Chondrocyte (in vitro differentiated cells): ENCODE measurements at regions not wholly inside any gene's neighbourhood (a gene's known extent, or its start where the extent isn't known, plus 50 kb on each side); places are given as distances from the start of the nearest gene placed in this dataset.

ENCODE experiments used
- DNase-seq: peaks from one replicate; pipeline ENCODE4 v3.0.0; 2021; ENCODE audit warnings: mixed read lengths, low spot score
- H3K27ac Mint-ChIP-seq: one replicate; pipeline ENCODE4 v1.8.0; 2021; ENCODE audit warnings: mild to moderate bottlenecking, moderate library complexity, mixed read lengths; ENCODE audit not compliant: unreplicated experiment
- H3K27me3 Mint-ChIP-seq: 2 replicates; pipeline ENCODE4 v1.8.0; 2021; ENCODE audit warnings: low read depth, mixed read lengths
- H3K36me3 Mint-ChIP-seq: 2 replicates; pipeline ENCODE4 v1.8.0; 2021; ENCODE audit warnings: low read depth, mixed read lengths
- H3K4me1 Mint-ChIP-seq: 2 replicates; pipeline ENCODE4 v1.8.0; 2021; ENCODE audit warnings: low read depth, mild to moderate bottlenecking, mixed read lengths
- H3K4me3 Mint-ChIP-seq: one replicate; pipeline ENCODE4 v1.8.0; 2021; ENCODE audit warnings: mild to moderate bottlenecking, moderate library complexity, mixed read lengths; ENCODE audit not compliant: unreplicated experiment
- H3K9me3 Mint-ChIP-seq: 2 replicates; pipeline ENCODE4 v1.8.0; 2021; ENCODE audit warnings: low read depth, mixed read lengths
- TF ChIP-seq, protein P1 (sequence below): fragments of 200-600 bp; sonication (generic); IDR thresholded peaks from 2 replicates; pipeline ENCODE4 v1.5.0; 2021; ENCODE audit warnings: antibody characterized with exemption, mild to moderate bottlenecking, moderate library complexity

DNA sequence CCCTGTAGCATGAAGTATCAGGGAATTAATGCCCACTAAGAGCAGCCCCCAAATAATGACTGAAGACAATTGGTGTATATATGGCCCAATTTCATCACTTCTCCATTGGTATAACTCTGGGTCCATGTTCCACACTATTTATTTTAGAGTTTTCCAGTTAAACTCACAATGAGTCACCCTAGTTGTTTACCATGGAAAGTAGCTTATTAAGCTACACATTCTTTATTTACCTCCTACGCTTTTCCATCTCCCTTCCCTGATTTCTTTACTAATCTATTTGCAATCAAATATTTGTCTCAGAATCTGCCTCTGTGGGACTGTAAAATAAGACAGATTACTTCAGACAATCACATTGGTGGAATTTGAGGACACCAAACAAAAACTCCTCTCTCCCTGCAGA lies 655.6 kb downstream of the SORCS1 start:
- no peak overlapping the region for H3K27ac Mint-ChIP-seq
- TF ChIP-seq, protein P1, sequence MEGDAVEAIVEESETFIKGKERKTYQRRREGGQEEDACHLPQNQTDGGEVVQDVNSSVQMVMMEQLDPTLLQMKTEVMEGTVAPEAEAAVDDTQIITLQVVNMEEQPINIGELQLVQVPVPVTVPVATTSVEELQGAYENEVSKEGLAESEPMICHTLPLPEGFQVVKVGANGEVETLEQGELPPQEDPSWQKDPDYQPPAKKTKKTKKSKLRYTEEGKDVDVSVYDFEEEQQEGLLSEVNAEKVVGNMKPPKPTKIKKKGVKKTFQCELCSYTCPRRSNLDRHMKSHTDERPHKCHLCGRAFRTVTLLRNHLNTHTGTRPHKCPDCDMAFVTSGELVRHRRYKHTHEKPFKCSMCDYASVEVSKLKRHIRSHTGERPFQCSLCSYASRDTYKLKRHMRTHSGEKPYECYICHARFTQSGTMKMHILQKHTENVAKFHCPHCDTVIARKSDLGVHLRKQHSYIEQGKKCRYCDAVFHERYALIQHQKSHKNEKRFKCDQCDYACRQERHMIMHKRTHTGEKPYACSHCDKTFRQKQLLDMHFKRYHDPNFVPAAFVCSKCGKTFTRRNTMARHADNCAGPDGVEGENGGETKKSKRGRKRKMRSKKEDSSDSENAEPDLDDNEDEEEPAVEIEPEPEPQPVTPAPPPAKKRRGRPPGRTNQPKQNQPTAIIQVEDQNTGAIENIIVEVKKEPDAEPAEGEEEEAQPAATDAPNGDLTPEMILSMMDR, result no peak
- peaks cover 3% of the 10 kb centered on the region for H3K27me3 Mint-ChIP-seq
- H3K4me3 Mint-ChIP-seq, result no peak overlapping the region
- no peaks in the 10 kb centered on the region for H3K4me1 Mint-ChIP-seq
- no peaks in the 10 kb centered on the region for H3K9me3 Mint-ChIP-seq
- no peak for DNase-seq
- no peaks in the 10 kb centered on the region for H3K36me3 Mint-ChIP-seq

DNA sequence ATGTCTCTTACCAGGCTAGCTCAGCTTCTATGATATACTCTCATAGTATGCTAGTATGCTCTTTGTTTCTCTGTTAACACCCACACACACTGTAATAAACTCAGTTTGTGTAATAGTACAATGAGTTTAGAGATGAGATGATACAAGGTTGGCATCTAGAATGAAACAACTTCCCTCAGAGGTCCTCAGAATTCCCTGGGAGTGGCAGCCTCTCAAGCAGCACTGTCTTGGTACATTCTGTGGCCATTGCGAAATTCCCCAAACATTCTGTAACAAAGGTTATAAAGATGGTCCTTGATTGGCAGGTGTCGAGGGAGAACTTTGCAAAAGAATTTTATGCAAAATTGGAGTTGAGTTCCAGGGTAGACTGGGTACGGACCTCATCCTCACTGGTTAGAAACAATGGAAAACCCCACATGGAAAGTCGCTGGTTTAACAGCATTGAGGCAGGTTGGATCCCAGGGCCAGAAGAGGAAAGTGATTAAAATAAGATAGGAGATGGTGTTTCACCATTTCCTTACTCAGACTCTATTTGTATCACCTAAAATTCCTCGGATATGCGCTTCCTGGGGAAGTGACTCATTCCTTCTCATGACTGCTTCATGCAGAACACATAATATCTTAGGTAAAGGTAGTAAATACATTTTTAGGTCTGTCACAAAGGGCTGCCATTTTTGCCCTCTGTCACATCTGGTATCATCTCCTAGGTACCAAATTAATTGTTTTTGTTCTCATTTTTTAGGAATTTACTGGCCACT lies 657.8 kb downstream of the SORCS1 start:
- no peak overlapping the region for H3K4me3 Mint-ChIP-seq
- TF ChIP-seq, protein P1, result no peak
- H3K36me3 Mint-ChIP-seq, result no peaks in the 10 kb centered on the region
- no peaks in the 10 kb centered on the region for H3K9me3 Mint-ChIP-seq
- no peaks in the 10 kb centered on the region for H3K4me1 Mint-ChIP-seq
- H3K27me3 Mint-ChIP-seq, result peaks cover 3% of the 10 kb centered on the region
- no peak overlapping the region for H3K27ac Mint-ChIP-seq
- no peak for DNase-seq

DNA sequence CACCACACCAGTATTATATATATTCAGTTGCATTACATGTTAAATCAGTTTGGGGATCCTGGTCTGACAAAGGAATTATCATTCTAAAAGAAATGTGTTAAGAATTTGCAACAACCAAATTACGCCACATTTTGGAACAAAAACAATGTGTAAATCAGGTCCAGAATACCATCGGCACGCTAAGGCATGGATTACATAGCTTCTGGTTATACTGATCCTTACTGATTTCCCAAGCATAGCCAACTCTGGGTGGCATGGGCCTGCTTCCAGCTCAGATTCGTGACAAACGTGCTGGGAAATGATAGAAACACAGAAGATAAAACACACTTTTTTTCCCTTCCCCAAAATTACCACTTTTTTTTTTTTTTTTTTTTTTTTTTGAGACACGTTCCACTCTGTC lies 660.0 kb downstream of the SORCS1 start:
- H3K27ac Mint-ChIP-seq, result no peak overlapping the region
- no peak for DNase-seq
- no peaks in the 10 kb centered on the region for H3K27me3 Mint-ChIP-seq
- no peaks in the 10 kb centered on the region for H3K36me3 Mint-ChIP-seq
- H3K4me1 Mint-ChIP-seq, result no peaks in the 10 kb centered on the region
- TF ChIP-seq, protein P1, result no peak
- peaks cover 4% of the 10 kb centered on the region for H3K9me3 Mint-ChIP-seq
- H3K4me3 Mint-ChIP-seq, result no peak overlapping the region

DNA sequence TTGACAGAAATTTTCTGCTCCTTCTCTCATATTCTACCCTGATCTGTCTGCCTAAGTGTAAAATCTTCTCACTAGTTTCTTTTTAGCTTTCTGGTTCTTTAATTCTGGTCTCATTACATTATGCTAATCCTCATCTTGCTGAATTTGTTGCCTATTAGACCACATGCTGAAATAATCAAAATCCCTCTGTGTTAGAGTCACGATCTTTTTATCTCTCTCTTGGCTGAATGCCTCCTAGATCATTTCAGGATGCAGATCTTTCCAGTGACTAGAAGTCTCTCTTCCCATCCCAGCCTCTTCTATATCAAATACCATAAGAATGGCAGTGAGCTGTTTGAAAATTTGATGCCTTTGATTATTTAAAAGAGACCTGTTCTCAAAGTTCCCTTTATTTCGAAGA lies 661.9 kb downstream of the SORCS1 start:
- peaks cover 8% of the 10 kb centered on the region for H3K27me3 Mint-ChIP-seq
- no peak overlapping the region for H3K4me3 Mint-ChIP-seq
- H3K36me3 Mint-ChIP-seq, result no peaks in the 10 kb centered on the region
- no peaks in the 10 kb centered on the region for H3K4me1 Mint-ChIP-seq
- TF ChIP-seq, protein P1, result no peak
- H3K27ac Mint-ChIP-seq, result no peak overlapping the region
- peaks cover 10% of the 10 kb centered on the region for H3K9me3 Mint-ChIP-seq
- no peak for DNase-seq

DNA sequence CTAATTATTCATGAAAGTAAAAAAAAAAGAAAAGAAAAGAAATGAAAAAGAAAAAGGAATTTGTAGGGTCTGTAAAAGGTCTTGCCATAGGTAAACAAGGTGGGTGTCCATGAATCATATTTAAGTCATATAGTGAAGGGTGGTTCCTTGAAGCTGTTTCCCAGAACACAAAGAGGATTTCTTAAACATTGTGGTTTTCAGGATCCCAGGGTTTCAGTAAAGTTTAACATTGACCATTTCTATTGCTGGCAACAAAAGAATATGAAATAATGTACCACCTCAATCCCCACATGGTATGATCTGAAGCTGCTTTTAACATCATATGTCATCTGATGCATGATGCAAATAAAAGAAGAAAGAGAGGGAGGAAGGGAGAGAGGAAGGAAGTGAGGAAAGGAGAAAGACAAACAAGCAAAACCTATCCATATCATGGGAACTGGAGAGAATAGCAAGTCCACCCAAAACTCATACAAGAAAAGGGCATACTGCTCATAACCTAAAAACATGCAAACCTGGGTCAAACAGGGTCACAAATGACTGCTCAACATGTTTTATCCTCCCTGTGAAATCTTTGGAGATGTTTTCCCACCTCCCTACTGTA lies 663.5 kb downstream of the SORCS1 start:
- no peak overlapping the region for H3K27ac Mint-ChIP-seq
- DNase-seq, result no peak
- TF ChIP-seq, protein P1, result no peak

More for the DNA sequence above, 663.5 kb downstream of the SORCS1 start:
- no peaks in the 10 kb centered on the region for H3K4me1 Mint-ChIP-seq
- H3K9me3 Mint-ChIP-seq, result peaks cover 10% of the 10 kb centered on the region
- H3K36me3 Mint-ChIP-seq, result no peaks in the 10 kb centered on the region
- H3K27me3 Mint-ChIP-seq, result peaks cover 10% of the 10 kb centered on the region
- no peak overlapping the region for H3K4me3 Mint-ChIP-seq
